PC-9 (cell line): ENCODE measurements at regions not wholly inside any gene's neighbourhood (a gene's known extent, or its start where the extent isn't known, plus 50 kb on each side); places are given as distances from the start of the nearest gene placed in this dataset.

ENCODE experiments used
- BruUV-seq: library from RNA; stranded (reverse); fragments of 400-500 nt; replicated peaks from 2 replicates; lab custom pipeline; 2021; lab: Mats Ljungman, UMichigan
- CTCF ChIA-PET: fragments of 300-600 bp; sonication (Branson Sonifier 250); formaldehyde crosslinking; loops from one replicate; lab custom pipeline; 2022; ENCODE audit warnings: antibody characterized with exemption; lab: Charles Lee
- POLR2A ChIA-PET: fragments of 300-600 bp; sonication (Branson Sonifier 250); formaldehyde crosslinking; loops from one replicate; lab custom pipeline; 2022; ENCODE audit warnings: antibody characterized with exemption; ENCODE audit not compliant: unreplicated experiment; lab: Charles Lee
- DNase-seq, 2 experiments: peaks; one replicate each; pipeline versions ENCODE4 v3.0.0 to v3.0.0-alpha.2; 2015 to 2022; ENCODE audit warnings: mixed read lengths in 1 of 2
- H2AFZ ChIP-seq: fragments of 200-600 bp; sonication (generic); 2 replicates; pipeline ENCODE4 v1.8.1; 2017; ENCODE audit warnings: antibody characterized with exemption
- H3F3A ChIP-seq: fragments of 200-600 bp; sonication (generic); 2 replicates; pipeline ENCODE4 v1.8.1; 2017; ENCODE audit warnings: antibody characterized with exemption, mild to moderate bottlenecking, low read depth; ENCODE audit not compliant: insufficient read depth
- H3K27ac ChIP-seq: fragments of 200-600 bp; sonication (generic); 2 replicates; pipeline ENCODE4 v1.6.1; 2016; ENCODE audit warnings: mixed run types
- H3K27me3 ChIP-seq: fragments of 200-600 bp; sonication (generic); 2 replicates; pipeline ENCODE4 v1.6.1; 2016; ENCODE audit warnings: low read depth, mixed run types; ENCODE audit not compliant: insufficient read depth
- H3K36me3 ChIP-seq: fragments of 200-600 bp; sonication (generic); 2 replicates; pipeline ENCODE4 v1.6.1; 2016; ENCODE audit warnings: low read depth, mixed run types
- H3K4me1 ChIP-seq: fragments of 200-600 bp; sonication (generic); replicated peaks from 2 replicates; pipeline ENCODE4 v1.6.1; 2016; ENCODE audit warnings: mixed run types; ENCODE audit not compliant: insufficient read depth
- H3K4me2 ChIP-seq: fragments of 200-600 bp; sonication (generic); 2 replicates; pipeline ENCODE4 v1.6.1; 2017; ENCODE audit warnings: mixed run types
- H3K4me3 ChIP-seq: fragments of 200-600 bp; sonication (generic); 2 replicates; pipeline ENCODE4 v1.6.1; 2016; ENCODE audit warnings: mixed run types
- H3K79me2 ChIP-seq: fragments of 200-600 bp; sonication (generic); 2 replicates; pipeline ENCODE4 v1.6.1; 2017; ENCODE audit warnings: low read depth, mixed run types
- H3K9me2 ChIP-seq: fragments of 200-600 bp; sonication (generic); 2 replicates; pipeline ENCODE4 v1.8.1; 2017; ENCODE audit warnings: mild to moderate bottlenecking; ENCODE audit not compliant: insufficient read depth
- H3K9me3 ChIP-seq: fragments of 200-600 bp; sonication (generic); 2 replicates; pipeline ENCODE4 v1.8.1; 2016; ENCODE audit warnings: low read depth; ENCODE audit not compliant: insufficient read depth
- H4K20me1 ChIP-seq: fragments of 200-600 bp; sonication (generic); 2 replicates; pipeline ENCODE4 v1.8.1; 2017; ENCODE audit not compliant: insufficient read depth
- CTCF ChIP-seq: fragments of 200-600 bp; sonication (generic); conservative IDR thresholded peaks from 2 replicates; pipeline ENCODE4 v1.6.1; 2017; ENCODE audit warnings: mixed run types, antibody characterized with exemption, mild to moderate bottlenecking, moderate library complexity
- EZH2 ChIP-seq: fragments of 200-600 bp; sonication (generic); IDR thresholded peaks from 2 replicates; pipeline ENCODE4 v1.8.0; 2017; ENCODE audit warnings: antibody characterized with exemption, low read depth
- intact Hi-C: fragments of 100-400 bp; cut with micrococcal nuclease; formaldehyde crosslinking; loops from one replicate; pipeline ENCODE4 v1.10.0; 2022; ENCODE audit not compliant: unreplicated experiment

GRCh38 chr2:133941666-133942065 is 312.2 kb upstream of the MGAT5 start:
- H3K27me3 ChIP-seq: peaks cover 26% of the 10 kb centered on the region
- ChIA-PET POLR2A (no interaction called here), CTCF (no interaction called here)
- DNase-seq: no peak
- H3F3A ChIP-seq: no peaks in the 10 kb centered on the region
- no peaks in the 10 kb centered on the region for H3K79me2 ChIP-seq
- no peak overlapping the region for H2AFZ ChIP-seq
- H3K4me2 ChIP-seq: no peak overlapping the region
- no peak overlapping the region for H3K27ac ChIP-seq
- H3K4me3 ChIP-seq: no peak overlapping the region
- no TSS peak for BruUV-seq
- intact Hi-C loops: no loop called here
- no peaks in the 10 kb centered on the region for H3K4me1 ChIP-seq
- TF ChIP-seq CTCF: no peak
- TF ChIP-seq EZH2: no peak
- no peaks in the 10 kb centered on the region for H3K9me3 ChIP-seq
- no peaks in the 10 kb centered on the region for H3K9me2 ChIP-seq
- no peaks in the 10 kb centered on the region for H3K36me3 ChIP-seq
- H4K20me1 ChIP-seq: no peaks in the 10 kb centered on the region

- POLR2A ChIA-PET: no interaction called here
- Histone ChIP-seq H3K4me2 (no peak overlapping the region), H3K27ac (no peak overlapping the region), H4K20me1 (no peaks in the 10 kb centered on the region), H3F3A (no peaks in the 10 kb centered on the region), H3K4me1 (no peaks in the 10 kb centered on the region), H3K36me3 (no peaks in the 10 kb centered on the region), H3K4me3 (no peak overlapping the region), H3K9me2 (no peaks in the 10 kb centered on the region), H3K9me3 (no peaks in the 10 kb centered on the region), H3K27me3 (peaks cover 20% of the 10 kb centered on the region), H2AFZ (no peak overlapping the region), H3K79me2 (no peaks in the 10 kb centered on the region)
- BruUV-seq: no TSS peak
- CTCF ChIA-PET: no interaction called here
- TF ChIP-seq CTCF: no peak
- TF ChIP-seq EZH2: no peak
- intact Hi-C loops: no loop called here
- no peak for DNase-seq
These were observed 311.5 kb upstream of the MGAT5 start for GRCh38 chr2:133942398-133942797.

- Histone ChIP-seq H3K4me2 (no peak overlapping the region), H3K36me3 (no peaks in the 10 kb centered on the region), H3K4me1 (no peaks in the 10 kb centered on the region), H4K20me1 (no peaks in the 10 kb centered on the region), H3K4me3 (no peak overlapping the region), H3K79me2 (no peaks in the 10 kb centered on the region), H3K27me3 (peaks cover 14% of the 10 kb centered on the region), H3K27ac (no peak overlapping the region), H3K9me3 (no peaks in the 10 kb centered on the region), H2AFZ (no peak overlapping the region), H3K9me2 (no peaks in the 10 kb centered on the region), H3F3A (no peaks in the 10 kb centered on the region)
- no peak for DNase-seq
- POLR2A ChIA-PET: no interaction called here
- intact Hi-C loops: no loop called here
- no peak for TF ChIP-seq EZH2
- TF ChIP-seq CTCF: no peak
- BruUV-seq: no TSS peak
- CTCF ChIA-PET: no interaction called here
These were observed 310.8 kb upstream of the MGAT5 start for GRCh38 chr2:133943108-133943507.
